ENCODE measurements at regions not wholly inside any gene's neighbourhood (a gene's known extent, or its start where the extent isn't known, plus 50 kb on each side); places are given as distances from the start of the nearest gene placed in this dataset.

DNA sequence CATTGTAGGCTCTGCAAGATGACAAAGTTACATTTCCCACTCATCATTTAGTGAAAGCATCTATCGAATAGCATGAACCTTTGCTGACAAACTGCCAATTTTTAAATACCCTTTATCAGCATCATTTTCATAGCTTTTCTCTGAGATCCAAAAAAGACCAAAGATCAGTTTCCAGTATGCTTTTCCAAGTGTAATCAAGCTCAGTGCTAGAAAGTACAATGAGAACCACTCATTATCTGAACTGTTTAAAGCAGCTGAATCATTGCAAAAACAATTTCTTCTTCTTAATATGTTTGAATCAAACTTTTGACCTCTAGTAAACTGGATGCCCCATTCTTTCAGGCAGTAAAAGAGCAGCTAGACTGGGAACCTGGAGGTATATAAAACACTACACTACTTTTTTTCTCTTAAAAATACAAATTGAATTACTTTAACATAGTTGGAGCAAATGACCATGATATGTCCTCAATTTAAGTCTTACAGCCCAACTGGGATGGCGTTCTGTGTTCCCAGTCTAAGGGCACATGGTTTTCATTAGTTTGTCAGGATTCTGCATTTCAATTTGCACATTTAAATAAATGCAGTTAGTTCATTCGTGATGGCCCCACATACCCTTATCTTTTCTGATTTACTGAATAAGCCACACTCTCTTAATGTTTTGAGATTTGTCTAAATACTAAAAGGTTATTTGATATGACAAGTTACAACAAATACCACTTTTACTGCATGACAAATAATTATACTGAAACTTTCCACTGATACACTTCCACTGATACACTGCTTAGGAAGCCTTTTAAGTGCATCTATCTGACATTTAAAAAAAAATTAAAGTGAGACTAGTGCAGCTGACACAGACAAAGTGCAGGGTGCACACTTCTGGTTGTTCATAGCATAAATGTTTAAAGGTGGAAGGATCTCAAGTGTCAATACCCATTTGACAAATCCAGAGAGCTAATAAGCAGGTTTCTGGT, 146.0 kb upstream of the FRMD4B start:
- no peak for DNase-seq

DNA sequence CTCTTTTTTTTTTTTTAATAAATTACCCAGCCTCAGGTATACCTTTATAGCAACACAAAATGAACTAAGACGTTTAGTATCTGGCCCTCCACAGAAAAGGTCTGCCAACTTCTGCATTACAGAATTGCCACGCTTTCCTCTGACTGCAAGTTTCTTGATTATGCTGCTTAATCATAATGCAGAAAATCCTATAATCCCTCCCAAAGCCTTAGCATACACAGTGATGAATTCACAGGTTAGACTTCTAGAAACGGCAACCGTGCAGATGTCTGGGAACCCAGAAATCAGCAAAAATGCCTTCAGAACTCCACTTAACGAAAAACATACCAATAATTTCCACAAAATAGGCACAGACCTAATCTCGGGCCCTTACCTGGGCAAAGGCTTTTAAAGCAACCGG, 144.7 kb upstream of the FRMD4B start:
- DNase-seq, result no peak

DNA sequence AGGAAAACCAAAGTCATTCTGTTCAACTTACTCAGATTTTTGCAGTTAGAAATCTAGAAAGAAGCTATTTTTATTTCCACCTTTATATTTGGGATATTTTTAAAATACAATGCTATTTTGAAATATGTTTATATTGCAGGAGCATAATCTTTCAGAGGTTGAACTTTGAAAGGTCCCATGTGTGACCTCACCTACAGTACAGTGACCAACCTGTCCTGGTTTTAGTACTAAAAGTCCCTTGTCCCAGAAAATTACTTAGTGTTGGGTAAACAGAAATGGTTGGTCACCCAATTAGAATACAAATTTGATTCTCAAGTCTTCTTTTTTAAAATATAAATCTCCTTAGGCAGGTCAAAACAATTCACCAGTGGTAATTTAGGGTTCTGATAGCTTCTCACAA, 141.6 kb upstream of the FRMD4B start:
- DNase-seq, result no peak

DNA sequence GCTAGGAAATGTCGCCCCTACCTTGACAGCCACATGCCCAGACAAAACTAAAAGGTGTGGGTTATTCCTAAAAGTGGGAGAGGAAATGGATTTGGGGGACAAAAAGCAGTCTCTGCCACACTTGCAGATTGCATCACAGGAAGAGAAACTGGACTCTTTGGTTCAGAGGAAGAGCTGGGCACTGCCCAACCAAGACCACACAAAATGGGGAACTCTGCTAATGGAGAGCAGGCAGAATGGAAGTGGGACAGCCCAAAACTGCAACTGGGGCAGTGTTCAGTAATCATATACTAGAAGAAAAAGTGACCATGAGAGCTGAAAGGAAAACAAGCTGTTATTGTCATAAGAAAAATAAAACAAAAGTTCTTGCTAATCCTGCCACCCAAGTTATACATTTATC, 138.9 kb upstream of the FRMD4B start:
- DNase-seq, result no peak

DNA sequence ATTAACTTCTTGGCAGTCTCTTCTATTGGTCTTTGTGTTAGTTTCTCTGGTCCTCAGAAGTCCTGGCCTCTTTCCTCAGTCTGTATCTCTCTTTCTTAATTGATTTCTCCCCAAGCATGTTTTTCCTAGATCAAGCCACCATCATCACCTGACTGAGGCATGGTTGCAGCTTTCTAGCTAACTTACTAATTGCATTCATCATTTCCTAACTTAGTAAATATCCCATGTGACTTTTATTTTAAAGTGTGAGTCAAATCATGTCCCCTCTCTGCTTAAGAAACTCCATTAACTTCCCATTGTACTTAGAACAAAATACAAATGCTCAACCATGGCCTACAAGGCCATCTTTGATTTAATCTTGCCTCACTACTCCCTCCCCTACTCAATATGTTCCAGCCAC, 135.4 kb upstream of the FRMD4B start:
- no peak for DNase-seq

DNA sequence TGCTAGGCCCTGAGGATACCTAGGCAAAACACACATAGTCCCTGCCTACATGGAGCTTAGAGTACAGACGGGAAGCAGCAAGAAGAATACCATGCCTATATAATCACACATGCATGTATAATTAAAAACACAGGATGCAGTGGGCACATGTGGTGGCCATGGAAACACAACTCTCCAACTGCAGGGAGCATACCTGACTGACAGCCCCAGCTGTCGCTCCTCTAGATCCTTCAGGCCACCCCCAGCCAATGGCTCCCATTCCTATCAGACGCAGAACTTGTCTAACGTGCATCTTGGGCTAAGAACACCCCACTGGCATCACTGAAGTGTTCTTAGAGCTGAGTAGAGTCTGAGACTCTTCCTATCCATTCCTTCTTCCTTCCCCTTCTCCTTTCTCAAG, 125.5 kb upstream of the FRMD4B start:
- DNase-seq, result no peak

DNA sequence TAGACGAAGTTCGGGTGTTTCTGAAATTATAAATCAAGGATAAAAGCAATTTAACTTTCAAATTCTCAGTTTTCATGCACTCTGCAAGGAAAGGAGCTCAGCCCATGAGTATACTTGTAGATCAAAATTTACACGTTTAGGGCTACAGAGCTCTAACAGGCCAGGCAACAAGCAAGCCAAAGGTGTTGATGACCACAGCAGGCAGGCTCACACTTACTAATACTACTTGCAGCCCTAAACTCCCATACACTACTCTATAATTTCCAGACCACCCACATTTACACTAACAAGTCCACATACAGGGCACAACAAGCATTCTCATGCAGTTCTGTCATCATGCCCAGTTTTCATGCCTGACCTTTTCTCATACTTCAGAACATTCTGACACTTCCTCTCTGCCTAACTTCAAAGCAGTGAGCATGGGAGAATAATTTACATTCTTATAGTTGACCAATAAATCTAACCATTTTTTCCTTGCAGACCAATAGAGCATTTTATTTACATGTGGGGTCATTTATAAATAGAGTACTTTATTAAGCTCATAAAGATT, 124.7 kb upstream of the FRMD4B start:
- DNase-seq, result no peak

DNA sequence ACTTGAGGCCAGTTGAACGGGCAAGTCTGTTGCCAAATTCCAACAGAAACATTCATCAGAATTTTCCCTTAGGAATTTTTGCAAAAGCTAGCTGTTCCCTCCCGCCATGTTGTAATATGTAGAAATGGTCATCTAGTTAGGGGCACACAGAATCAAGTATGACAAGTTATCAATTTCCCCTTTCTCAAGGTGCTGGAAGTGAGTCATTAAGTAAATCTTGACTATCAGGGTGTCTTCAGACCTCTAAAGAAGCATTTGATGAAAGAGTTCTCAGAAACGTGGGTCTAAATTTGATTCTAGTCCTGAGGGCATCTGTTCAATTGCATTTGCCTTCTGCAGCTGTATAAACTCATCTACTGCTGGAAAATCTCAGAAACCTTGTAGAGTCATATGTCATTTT, 123.4 kb upstream of the FRMD4B start:
- no peak for DNase-seq

DNA sequence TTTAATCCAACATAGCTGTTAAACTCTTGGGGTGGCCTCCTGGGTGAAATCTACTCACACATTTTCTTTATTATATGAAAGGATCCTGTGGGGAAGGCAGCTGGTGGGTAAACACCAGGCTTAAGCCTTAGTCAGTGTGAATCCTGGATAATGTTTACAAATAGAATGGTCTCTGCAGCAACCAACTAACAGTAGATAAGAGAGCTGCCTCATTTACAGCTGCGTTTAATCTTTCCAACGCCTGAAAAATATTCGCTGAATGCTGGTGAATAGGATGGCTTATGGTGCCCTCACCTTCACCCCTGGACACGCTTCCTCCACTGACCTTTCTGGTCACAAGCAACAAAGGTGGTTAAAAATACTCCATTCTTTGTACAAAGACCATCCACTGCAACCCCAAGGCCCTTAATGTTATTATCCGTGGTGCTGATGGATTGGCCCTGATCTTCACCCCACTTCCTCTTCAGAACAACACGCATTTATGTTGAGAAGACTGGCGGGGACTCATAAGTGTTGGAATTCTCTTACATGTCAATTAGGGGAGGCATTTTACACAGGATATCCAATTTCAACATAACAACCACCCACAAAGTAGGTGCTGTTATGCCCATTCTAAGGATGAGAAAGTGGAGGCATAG, 120.0 kb upstream of the FRMD4B start:
- no peak for DNase-seq

DNA sequence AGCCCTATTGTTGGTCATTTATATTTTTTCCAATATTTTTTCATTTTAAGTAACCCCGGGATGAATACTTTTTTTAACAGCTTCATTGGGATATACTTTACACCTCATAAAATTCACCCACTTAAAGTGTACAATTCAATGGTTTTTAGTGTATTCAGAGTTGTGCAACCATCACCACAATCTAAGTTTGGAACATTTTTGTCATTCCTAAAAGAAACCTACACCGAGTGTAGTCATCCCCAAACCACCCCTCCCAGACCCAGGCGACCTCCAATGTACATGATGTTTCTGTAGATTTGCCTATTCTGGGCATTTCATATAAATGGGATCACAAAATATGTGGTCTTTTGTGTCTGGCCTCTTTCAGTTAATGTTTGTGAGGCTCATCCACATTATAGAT, 118.3 kb upstream of the FRMD4B start:
- DNase-seq, result no peak

DNA sequence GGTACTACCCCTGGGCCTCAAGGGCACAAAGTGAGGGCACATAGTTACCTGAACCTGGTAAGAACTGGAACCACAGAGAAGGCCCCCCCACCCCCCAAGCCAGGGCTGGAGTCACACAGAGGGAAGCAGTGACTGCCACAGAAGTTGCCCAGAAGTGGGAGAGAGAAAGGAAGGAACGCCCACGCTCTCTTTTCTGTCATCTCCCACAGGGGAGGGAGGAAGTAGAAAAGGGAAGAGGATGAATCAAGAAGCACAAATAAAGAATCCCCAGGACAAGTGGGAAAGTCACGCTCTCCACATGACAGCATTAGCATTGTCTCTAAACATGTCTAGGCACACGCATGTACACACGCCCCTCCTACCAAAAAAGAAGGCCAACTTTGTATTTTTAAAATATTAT, 114.7 kb upstream of the FRMD4B start:
- DNase-seq, result no peak

DNA sequence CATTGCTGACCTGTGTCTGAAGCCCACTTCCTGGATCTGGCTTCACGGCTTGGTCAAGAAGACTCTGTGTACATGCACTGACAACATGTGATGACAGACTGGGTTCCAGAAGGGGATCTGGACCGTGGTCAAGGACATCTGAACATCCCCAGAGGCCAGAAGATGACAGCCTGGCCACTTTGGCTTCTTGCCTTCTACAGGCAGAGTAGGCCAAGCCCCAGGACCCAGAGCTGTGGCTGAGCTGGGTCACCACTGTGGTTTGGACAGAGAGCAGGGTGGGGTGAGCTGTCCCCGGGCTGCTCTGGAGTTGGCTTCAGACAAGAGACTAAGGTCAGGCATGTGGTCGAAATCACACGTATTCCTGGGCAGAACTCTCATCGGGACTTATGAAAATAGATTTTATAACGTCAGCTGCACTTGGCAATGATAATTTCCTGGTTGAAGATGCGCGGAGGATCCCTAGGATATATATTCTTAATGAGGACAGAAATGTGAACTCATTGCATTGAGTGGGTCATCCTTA, 114.1 kb upstream of the FRMD4B start:
- DNase-seq, result no peak

DNA sequence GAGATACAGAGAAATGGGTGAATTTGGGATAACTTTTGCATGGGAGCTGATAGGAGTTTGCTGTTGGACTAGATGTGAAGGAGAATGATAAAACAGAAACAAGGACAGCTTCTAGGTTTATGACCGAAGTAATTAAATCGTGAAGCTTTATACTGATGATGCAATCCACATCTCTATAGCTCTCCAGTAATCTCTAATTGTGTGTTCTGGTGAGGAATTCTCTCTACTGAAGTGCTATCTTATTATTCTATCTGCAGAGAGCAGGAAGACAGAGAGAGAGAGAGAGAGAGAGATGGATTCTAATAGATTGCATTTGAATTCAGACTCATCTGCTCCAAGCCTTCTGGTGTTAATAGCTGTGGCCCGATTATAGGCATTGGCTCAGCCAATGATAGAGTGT, 113.5 kb upstream of the FRMD4B start:
- no peak for DNase-seq

DNA sequence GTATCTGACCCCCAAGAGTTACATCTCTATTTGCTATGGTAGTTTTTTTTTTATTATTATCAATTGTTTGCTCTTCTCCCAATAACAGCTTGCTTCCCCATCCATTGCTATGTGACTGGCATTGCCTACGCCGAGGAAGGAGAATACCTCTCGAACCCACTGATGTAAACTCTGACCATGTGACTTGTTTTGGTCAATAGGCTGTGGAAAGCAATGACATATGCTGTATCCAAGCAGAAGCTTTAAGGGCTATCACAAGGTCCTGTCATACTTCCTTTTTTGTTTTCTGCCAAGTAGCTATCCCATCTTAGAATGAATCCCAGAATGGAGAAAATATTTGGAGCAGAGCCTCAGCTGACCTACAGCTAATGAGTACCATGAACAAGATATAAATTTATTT, 111.0 kb upstream of the FRMD4B start:
- DNase-seq, result no peak

DNA sequence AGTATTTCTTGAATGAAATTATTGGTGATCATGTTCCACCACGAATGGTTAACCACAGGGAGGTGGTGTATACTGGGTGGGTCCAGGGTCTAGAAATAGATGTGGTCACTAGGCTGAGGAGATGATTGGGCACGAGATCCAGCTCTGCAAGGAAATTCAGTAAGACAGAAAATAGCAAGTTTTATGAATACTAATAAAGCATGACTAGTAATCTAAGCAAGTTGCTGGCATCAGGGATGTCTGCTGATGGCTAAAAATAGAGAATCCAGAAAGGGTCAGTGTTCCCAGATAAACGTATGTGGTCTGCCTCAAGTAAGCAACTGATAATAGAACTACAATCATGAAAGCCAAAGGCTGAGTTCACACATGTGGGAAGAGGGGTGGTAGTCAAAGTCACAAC, 108.3 kb upstream of the FRMD4B start:
- no peak for DNase-seq

DNA sequence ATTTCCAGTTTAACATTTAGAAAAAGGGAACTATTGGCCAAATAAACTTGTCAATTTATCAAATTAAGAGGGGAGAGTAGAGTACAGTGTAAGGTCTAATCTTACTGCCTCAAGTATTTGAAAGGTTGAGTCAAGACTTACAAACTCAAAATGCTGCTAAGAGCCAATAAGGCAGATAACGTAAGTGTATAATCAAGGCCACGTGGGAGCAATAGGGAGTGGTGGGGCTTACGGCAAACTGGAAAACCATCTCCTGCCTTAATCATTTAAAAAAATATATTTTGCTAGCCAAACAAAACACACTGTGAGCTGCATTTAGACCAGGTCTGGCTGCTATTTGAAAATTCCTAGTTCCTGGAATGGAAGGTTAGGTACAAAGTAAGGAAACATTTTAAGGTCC, 107.3 kb upstream of the FRMD4B start:
- no peak for DNase-seq

DNA sequence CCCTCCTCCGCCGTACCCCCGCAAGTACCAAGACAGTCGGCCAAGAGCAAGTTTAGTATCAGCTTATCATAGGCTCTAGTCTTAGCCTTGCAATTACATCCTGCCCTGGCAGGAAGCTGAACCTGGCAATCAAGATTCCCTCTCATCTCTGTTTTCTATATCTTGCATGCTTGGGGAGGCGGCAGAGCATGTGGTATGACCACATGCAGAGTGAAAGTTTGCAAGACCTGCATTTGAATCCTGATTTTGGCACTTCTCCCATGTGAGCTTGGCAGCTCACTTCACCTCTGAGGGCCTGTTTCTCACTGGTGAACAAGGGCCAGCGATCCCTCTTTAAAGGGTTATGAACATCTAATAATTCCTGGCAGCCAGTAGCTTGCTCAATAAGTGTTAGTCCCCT, 106.1 kb upstream of the FRMD4B start:
- no peak for DNase-seq

DNA sequence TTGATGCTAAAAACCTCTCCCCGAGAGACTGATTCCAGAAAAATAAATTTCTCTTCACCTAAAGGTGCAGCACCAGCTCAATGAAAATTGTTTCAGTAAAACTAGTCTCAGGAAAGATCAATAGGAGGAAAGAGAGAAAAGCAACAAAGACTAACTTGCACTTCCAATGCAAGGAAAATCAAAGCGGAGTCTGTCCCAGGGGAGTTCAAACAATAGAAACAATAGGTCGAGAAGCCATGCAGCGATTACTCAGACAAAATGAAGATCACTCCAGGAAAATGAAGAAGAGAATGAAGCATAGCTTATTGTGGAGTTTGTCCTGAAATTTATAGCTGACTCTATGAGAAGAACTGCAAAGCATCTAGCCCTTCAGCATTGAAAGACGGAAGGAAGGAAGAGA, 105.1 kb upstream of the FRMD4B start:
- DNase-seq, result no peak

DNA sequence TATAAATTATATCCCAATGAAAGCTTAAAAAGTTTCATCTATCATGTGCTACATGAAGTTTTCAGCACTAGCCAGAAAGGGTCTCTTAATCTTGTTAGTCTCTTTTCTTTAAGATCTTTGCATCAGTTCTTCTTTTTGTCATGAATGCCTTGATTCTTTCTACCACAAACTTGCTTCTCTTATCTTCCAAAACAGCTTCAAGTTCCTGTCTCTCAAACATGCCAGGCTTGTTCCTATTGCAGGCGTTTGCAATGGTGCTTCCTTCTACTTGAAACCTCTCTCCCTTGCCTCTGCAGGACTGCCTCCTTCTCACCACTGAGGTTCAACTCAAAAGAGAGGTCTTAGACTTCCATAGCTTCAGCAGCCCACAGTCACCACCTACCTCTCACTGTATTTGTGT, 104.3 kb upstream of the FRMD4B start:
- DNase-seq, result no peak

DNA sequence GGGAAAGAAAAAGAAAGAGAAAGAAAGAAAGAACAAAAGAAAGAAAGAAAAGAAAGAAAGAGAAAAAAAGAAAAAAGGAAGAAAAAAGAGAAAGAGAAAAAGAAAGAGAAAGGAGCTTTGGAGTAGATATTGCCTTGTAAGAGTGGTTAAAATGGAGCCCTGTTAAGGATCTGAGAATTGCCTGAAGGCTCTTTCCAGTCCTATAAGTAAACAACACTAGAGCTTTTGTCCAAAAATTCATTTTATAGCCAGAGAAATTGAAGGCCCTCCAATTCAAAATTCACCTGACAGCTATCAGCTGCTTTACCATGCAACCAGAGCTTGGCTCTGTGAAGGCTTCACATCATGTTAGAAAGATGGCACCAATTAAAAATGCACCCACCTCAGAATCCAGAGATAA, 102.1 kb upstream of the FRMD4B start:
- no peak for DNase-seq

DNA sequence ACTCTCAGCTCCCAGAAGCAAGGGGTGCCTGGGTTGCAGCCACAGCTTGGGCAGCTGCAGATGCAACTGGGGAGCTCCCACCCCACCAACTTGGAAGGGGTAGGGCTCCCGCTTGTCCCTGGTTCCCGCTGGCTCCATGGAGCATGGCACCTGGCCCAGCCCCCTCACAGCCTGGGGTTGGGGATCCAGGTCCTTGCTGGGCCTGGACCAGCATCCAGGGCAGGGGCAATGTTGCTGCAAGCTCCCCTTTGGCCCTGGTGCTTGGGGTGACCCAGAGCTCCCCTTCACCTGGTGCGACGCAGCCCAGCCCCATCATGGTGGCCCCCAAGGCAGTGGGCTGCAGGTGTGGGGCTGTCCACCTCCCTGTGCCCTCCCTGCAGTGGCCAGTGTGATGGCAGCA, 99.6 kb upstream of the FRMD4B start:
- no peak for DNase-seq

DNA sequence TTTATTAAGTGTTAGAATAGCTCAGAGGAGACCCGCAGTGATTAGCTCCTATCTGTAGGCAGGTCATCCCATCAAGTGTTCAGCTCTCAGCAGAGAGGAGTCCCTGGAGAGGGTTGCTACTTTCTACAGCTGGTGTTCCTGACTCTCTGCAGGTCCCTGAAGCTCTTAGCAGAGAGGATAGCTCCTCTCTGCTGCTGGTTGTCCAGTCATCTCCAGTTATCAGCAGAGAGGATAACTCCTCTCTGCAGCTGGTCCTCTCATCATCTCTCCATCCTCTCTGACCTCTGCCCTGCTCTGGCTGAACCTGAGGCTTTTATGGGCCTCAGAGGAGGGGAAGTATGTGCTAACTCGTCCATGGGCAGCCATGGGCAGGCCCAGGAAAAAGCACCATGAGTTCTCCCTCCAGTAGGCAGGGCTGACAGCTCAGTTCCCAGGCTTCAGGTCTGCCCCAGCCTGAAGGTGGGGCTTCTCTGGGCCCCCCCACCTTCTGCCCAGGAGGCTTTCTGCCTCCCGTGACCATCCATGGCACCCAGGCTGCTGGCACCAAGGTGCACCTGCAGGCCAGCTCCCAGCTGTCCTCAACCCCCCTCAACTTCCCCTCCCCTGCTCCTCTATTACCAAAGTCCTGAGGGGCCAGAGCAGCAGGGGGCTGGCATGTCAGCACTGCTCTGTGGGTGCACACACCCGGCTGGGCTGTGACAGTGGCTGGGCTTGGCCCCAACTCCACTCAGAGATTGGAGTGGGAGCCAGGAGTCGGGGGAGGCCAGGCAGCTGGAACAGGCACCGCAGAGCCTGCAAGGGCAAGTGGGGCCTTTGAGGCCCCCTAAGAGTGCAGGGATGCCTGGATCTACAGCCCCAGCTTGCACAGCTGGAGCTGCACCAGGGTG, 98.9 kb upstream of the FRMD4B start:
- DNase-seq, result no peak

DNA sequence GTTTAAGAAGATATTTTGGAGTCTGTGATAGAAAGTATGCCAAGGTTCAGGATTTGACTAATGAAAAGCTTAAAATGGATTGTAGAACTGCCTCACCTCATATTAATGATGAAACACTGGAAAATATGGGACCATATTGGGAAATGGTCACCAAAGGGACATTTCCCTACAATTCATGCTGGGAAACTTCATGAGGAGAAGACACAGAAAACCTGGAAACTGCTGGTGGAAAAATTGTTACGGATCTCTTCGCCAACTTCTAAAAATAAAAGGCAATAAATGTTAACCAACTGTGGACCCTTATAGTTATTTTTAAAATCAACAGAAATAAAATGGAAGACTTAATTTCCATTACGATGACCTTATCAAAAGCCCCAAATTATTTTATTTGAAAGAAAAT, 97.6 kb upstream of the FRMD4B start:
- DNase-seq, result no peak
